GM19351 (cell line): ENCODE measurements at regions not wholly inside any gene's neighbourhood (a gene's known extent, or its start where the extent isn't known, plus 50 kb on each side); places are given as distances from the start of the nearest gene placed in this dataset.

Experiments used
- ATAC-seq: cut with Tn5 transposase; IDR thresholded peaks from one replicate; pipeline ENCODE4 v1.9.1; 2021; ENCODE audit warnings: mild to moderate bottlenecking, moderate library complexity; ENCODE audit not compliant: unreplicated experiment

DNA sequence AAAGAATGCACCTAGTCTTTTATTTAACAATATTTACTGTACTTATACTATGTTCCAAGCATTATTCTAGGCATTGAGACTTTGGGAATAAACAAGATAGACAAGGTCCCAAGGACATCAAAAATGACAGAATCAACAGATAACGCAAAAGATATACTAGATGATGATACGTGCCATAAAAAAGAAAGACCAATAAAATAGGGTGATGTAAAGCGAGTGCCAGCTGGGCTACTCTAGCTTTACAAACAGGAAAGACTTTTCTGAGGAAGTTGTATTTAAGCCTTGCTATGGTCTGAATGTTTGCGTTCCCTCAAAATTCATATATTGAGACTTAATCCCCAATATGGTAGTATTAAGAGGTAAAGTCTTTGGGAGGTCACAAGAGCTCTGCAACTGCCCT is 310.2 kb upstream of the RGMB start:
- no peak for ATAC-seq

- ATAC-seq, result no peak
Observed at GRCh38 chr5:98463676-98464075, 309.8 kb upstream of the RGMB start.

DNA sequence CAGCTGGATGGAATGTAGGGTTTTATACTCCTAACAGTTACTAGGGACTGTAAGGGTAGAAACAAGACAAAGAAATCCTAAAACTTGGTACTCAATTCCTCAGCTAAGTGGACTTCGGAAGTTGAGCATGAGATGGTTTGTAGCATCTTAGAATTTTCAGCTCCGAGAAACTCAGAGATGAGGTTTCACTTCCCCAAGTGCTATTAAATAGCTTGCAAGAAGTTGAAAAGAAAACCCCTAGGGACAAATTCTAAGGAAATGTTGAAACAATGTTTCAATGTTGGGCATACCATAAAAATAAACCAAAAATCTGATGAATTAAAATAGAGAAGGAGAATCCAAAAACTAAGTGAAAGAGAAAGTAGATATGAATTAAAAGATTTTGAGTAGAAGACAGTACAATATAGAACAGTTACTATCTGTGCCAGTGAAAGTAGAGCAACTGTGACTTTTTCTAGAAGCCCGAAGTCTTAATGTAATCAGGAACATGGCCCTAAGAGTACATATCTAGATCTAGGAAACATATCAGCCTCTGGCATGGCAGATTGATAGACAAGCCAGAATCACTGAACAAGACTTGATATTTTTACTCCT is 308.6 kb upstream of the RGMB start:
- ATAC-seq, result peak; percentile 88

GRCh38 chr5:98468188-98468869 is 305.1 kb upstream of the RGMB start:
- ATAC-seq, result no peak

- no peak for ATAC-seq
Observed at GRCh38 chr5:98470747-98471146, 302.7 kb upstream of the RGMB start.

- ATAC-seq, result no peak
Observed at GRCh38 chr5:98471458-98471857, 302.0 kb upstream of the RGMB start.

DNA sequence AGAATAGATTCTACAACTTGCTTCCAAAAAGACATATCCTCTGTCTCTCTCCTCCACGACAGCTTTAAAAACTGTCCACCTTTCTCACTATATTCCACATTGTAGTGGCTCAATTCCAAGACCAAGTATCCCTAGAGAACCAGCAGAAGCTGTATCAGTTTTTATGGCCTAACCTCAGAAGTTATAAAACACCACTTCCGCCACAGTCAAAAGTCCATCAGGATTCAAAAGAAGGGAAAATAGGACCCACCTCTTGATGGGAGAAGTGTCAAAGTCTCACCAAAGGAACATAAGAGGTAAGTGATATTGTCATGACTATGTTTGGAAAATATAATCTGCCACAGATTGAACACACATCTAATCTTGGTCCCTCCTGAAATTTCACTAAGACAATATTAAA is 299.2 kb upstream of the RGMB start:
- ATAC-seq, result no peak

DNA sequence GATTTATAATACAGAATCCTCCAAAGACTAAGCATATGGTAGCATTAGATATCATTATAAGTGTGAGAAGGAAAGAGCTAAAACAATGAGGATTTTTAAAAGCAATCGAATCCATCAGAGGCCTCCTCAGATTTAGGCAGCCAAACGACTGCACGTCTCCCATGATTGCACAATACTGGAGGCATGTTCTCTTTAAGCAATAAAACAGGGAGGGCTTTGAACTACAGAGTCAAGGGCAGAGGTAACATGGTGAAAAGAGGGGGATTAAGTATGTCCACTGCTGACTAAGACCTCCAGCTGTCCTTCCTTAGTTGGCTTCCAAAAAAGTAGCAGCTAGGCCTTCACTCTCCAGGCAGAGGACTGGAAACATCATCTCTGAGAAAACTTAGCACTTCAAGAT is 298.7 kb upstream of the RGMB start:
- no peak for ATAC-seq

GRCh38 chr5:98482321-98483300 is 290.9 kb upstream of the RGMB start:
- ATAC-seq, result no peak

DNA sequence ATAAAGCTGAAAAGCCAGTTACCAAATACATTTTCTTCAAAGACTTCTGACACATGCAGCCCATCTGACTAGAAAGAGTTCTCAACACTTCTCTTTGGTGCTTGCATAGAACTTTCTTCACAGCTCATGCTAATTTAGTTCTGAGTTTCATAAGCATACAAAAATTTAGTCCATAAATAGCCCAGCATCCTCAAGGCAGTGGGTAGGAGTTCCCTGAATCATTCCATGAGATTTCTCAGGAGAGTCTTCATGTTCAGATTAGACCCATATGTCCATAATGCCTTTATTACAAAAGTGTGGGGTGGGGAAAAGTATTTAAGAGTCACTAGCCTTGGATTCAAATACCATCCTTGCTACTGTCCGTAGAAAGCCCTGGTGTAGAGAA is 290.2 kb upstream of the RGMB start:
- ATAC-seq, result no peak

GRCh38 chr5:98489021-98489420 is 284.4 kb upstream of the RGMB start:
- ATAC-seq, result no peak

GRCh38 chr5:98490348-98490747 is 283.1 kb upstream of the RGMB start:
- ATAC-seq, result no peak

- ATAC-seq, result no peak
Observed at GRCh38 chr5:98492258-98492657, 281.2 kb upstream of the RGMB start.

- ATAC-seq, result no peak
Observed at GRCh38 chr5:98497418-98497817, 276.0 kb upstream of the RGMB start.

GRCh38 chr5:98498028-98498427 is 275.4 kb upstream of the RGMB start:
- ATAC-seq, result no peak

GRCh38 chr5:98499892-98500291 is 273.6 kb upstream of the RGMB start:
- no peak for ATAC-seq

GRCh38 chr5:98500811-98501210 is 272.7 kb upstream of the RGMB start:
- ATAC-seq, result no peak

DNA sequence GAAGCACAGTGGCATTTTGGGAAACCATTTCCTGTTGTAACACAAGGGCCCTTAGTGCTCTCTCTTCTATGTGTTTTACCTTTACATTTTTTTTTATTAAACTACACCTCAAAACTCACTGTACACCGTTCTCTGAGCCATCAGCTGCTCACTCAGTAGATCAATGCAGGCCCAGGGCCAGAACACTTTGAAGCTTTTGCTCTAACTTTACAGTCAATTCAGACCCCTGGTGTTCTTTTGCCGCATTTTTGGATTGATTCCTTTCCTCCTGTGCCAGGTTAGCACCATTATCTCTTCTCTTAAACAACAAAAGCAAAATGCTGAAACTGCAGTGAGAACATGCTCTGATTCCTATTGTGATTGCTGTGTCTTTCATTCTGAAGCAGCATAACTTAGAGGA is 269.8 kb upstream of the RGMB start:
- ATAC-seq, result no peak

DNA sequence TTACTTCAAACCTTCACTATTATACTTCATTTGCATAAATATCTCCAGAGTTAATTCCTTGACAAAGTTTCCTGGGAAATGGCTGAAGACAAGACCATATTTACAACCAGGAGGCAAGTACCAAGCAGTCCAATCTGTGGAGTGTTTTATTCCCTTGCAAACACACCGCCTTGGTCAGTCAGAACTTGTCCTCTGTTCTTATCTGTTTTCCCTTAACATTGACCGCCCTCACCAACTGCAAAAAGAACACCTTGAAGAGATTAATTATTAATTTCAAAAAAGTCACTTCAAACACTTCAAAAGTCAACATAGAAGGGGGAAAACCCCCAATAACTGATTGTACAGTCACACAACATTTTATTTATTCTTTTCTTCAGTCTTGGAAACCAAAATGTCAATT is 269.0 kb upstream of the RGMB start:
- ATAC-seq, result no peak

GRCh38 chr5:98510143-98510985 is 263.1 kb upstream of the RGMB start:
- ATAC-seq, result no peak

- ATAC-seq, result no peak
Observed at GRCh38 chr5:98513380-98513779, 260.1 kb upstream of the RGMB start.
